ENCODE measurements at regions not wholly inside any gene's neighbourhood (a gene's known extent, or its start where the extent isn't known, plus 50 kb on each side); places are given as distances from the start of the nearest gene placed in this dataset.
A peak's percentile ranks its signal among the peaks of the same experiment; 100 is the strongest.

- no peaks in the 10 kb centered on the region for H3K79me2 ChIP-seq (ENCODE audit: control insufficient read depth, insufficient read depth, low read length)
- H3K4me1 ChIP-seq (ENCODE audit: control insufficient read depth, low read depth, low read length): no peaks in the 10 kb centered on the region
- no peak overlapping the region for H3K9ac ChIP-seq (ENCODE audit: low read length)
- H2AK5ac ChIP-seq (ENCODE audit: low read length): no peak overlapping the region
- no peaks in the 10 kb centered on the region for H3K27me3 ChIP-seq (ENCODE audit: insufficient read depth, low read length, poor library complexity)
- no peak overlapping the region for H3K4ac ChIP-seq (ENCODE audit: low read depth, low read length)
- H2BK5ac ChIP-seq (ENCODE audit: low read length): no peak overlapping the region
- H2BK120ac ChIP-seq (ENCODE audit: low read depth, low read length): no peak overlapping the region
- no peak overlapping the region for H3K23ac ChIP-seq (ENCODE audit: low read length)
- H3K18ac ChIP-seq (ENCODE audit: low read length): no peak overlapping the region
- H3K4me2 ChIP-seq (ENCODE audit: low read length): no peak overlapping the region
- H4K8ac ChIP-seq (ENCODE audit: low read depth, low read length): no peak overlapping the region
- H3K4me3 ChIP-seq (ENCODE audit: low read length): no peak overlapping the region
- no peak overlapping the region for H4K5ac ChIP-seq (ENCODE audit: low read length)
- WGBS (ENCODE audit: extremely low coverage, insufficient coverage, low lambda C conversion rate): no CpG with 5 or more reads among the region's 2 CpGs
- no peaks in the 10 kb centered on the region for H3K79me1 ChIP-seq (ENCODE audit: low read length)
- H3K36me3 ChIP-seq (ENCODE audit: control insufficient read depth, insufficient read depth, low read length): no peaks in the 10 kb centered on the region
- H3K56ac ChIP-seq (ENCODE audit: low read length): no peak overlapping the region
- no peak for DNase-seq
- no peak overlapping the region for H2BK15ac ChIP-seq (replicated peaks; ENCODE audit: low read depth)
- no peak overlapping the region for H3K27ac ChIP-seq (ENCODE audit: low read depth, low read length)
Observed at GRCh38 chr15:72861354-72861910, 77.9 kb upstream of the ADPGK start.

GRCh38 chr15:72859757-72860145, 76.2 kb upstream of the ADPGK start:
- no peak overlapping the region for H4K5ac ChIP-seq (ENCODE audit: low read length)
- no peak overlapping the region for H2BK15ac ChIP-seq (replicated peaks; ENCODE audit: low read depth)
- DNase-seq: no peak
- H4K8ac ChIP-seq (ENCODE audit: low read depth, low read length): no peak overlapping the region
- no peak overlapping the region for H3K23ac ChIP-seq (ENCODE audit: low read length)
- no peaks in the 10 kb centered on the region for H3K27me3 ChIP-seq (ENCODE audit: insufficient read depth, low read length, poor library complexity)
- H3K4me3 ChIP-seq (ENCODE audit: low read length): no peak overlapping the region
- no peak overlapping the region for H3K27ac ChIP-seq (ENCODE audit: low read depth, low read length)
- no peak overlapping the region for H2AK5ac ChIP-seq (ENCODE audit: low read length)
- H2BK120ac ChIP-seq (ENCODE audit: low read depth, low read length): no peak overlapping the region
- no peak overlapping the region for H3K56ac ChIP-seq (ENCODE audit: low read length)
- H2BK5ac ChIP-seq (ENCODE audit: low read length): no peak overlapping the region
- H3K79me1 ChIP-seq (ENCODE audit: low read length): no peaks in the 10 kb centered on the region
- no peaks in the 10 kb centered on the region for H3K36me3 ChIP-seq (ENCODE audit: control insufficient read depth, insufficient read depth, low read length)
- WGBS (ENCODE audit: extremely low coverage, insufficient coverage, low lambda C conversion rate): no CpG with 5 or more reads among the region's 9 CpGs
- H3K79me2 ChIP-seq (ENCODE audit: control insufficient read depth, insufficient read depth, low read length): no peaks in the 10 kb centered on the region
- no peak overlapping the region for H3K18ac ChIP-seq (ENCODE audit: low read length)
- no peak overlapping the region for H3K4ac ChIP-seq (ENCODE audit: low read depth, low read length)
- H3K9ac ChIP-seq (ENCODE audit: low read length): no peak overlapping the region
- no peaks in the 10 kb centered on the region for H3K4me1 ChIP-seq (ENCODE audit: control insufficient read depth, low read depth, low read length)
- H3K4me2 ChIP-seq (ENCODE audit: low read length): no peak overlapping the region

- no peak overlapping the region for H2BK120ac ChIP-seq (ENCODE audit: low read depth, low read length)
- H3K4ac ChIP-seq (ENCODE audit: low read depth, low read length): no peak overlapping the region
- no peak overlapping the region for H2AK5ac ChIP-seq (ENCODE audit: low read length)
- H3K4me3 ChIP-seq (ENCODE audit: low read length): no peak overlapping the region
- no peaks in the 10 kb centered on the region for H3K27me3 ChIP-seq (ENCODE audit: insufficient read depth, low read length, poor library complexity)
- no peak overlapping the region for H4K8ac ChIP-seq (ENCODE audit: low read depth, low read length)
- no peak for DNase-seq
- H3K4me2 ChIP-seq (ENCODE audit: low read length): no peak overlapping the region
- H2BK15ac ChIP-seq (replicated peaks; ENCODE audit: low read depth): no peak overlapping the region
- no peak overlapping the region for H3K9ac ChIP-seq (ENCODE audit: low read length)
- no peak overlapping the region for H4K5ac ChIP-seq (ENCODE audit: low read length)
- no peaks in the 10 kb centered on the region for H3K79me2 ChIP-seq (ENCODE audit: control insufficient read depth, insufficient read depth, low read length)
- no peaks in the 10 kb centered on the region for H3K79me1 ChIP-seq (ENCODE audit: low read length)
- H2BK5ac ChIP-seq (ENCODE audit: low read length): no peak overlapping the region
- no peak overlapping the region for H3K27ac ChIP-seq (ENCODE audit: low read depth, low read length)
- no peak overlapping the region for H3K56ac ChIP-seq (ENCODE audit: low read length)
- no peaks in the 10 kb centered on the region for H3K36me3 ChIP-seq (ENCODE audit: control insufficient read depth, insufficient read depth, low read length)
- no peak overlapping the region for H3K18ac ChIP-seq (ENCODE audit: low read length)
- WGBS (ENCODE audit: extremely low coverage, insufficient coverage, low lambda C conversion rate): no CpG with 5 or more reads among the region's 10 CpGs
- no peak overlapping the region for H3K23ac ChIP-seq (ENCODE audit: low read length)
- H3K4me1 ChIP-seq (ENCODE audit: control insufficient read depth, low read depth, low read length): no peaks in the 10 kb centered on the region
Observed at GRCh38 chr15:72859017-72859756, 75.6 kb upstream of the ADPGK start.

GRCh38 chr15:72858205-72858604, 74.6 kb upstream of the ADPGK start:
- H3K18ac ChIP-seq (ENCODE audit: low read length): no peak overlapping the region
- H3K9ac ChIP-seq (ENCODE audit: low read length): no peak overlapping the region
- H3K4ac ChIP-seq (ENCODE audit: low read depth, low read length): no peak overlapping the region
- H3K27ac ChIP-seq (ENCODE audit: low read depth, low read length): no peak overlapping the region
- no peak overlapping the region for H3K56ac ChIP-seq (ENCODE audit: low read length)
- H4K5ac ChIP-seq (ENCODE audit: low read length): no peak overlapping the region
- no peaks in the 10 kb centered on the region for H3K79me2 ChIP-seq (ENCODE audit: control insufficient read depth, insufficient read depth, low read length)
- H2AK5ac ChIP-seq (ENCODE audit: low read length): no peak overlapping the region
- no peaks in the 10 kb centered on the region for H3K4me1 ChIP-seq (ENCODE audit: control insufficient read depth, low read depth, low read length)
- H3K79me1 ChIP-seq (ENCODE audit: low read length): no peaks in the 10 kb centered on the region
- H2BK15ac ChIP-seq (replicated peaks; ENCODE audit: low read depth): no peak overlapping the region
- H3K36me3 ChIP-seq (ENCODE audit: control insufficient read depth, insufficient read depth, low read length): no peaks in the 10 kb centered on the region
- H3K27me3 ChIP-seq (ENCODE audit: insufficient read depth, low read length, poor library complexity): no peaks in the 10 kb centered on the region
- WGBS (ENCODE audit: extremely low coverage, insufficient coverage, low lambda C conversion rate): no CpG with 5 or more reads among the region's 2 CpGs
- DNase-seq: no peak
- no peak overlapping the region for H4K8ac ChIP-seq (ENCODE audit: low read depth, low read length)
- H3K4me3 ChIP-seq (ENCODE audit: low read length): no peak overlapping the region
- H2BK120ac ChIP-seq (ENCODE audit: low read depth, low read length): no peak overlapping the region
- no peak overlapping the region for H3K4me2 ChIP-seq (ENCODE audit: low read length)
- H3K23ac ChIP-seq (ENCODE audit: low read length): no peak overlapping the region
- no peak overlapping the region for H2BK5ac ChIP-seq (ENCODE audit: low read length)

DNA sequence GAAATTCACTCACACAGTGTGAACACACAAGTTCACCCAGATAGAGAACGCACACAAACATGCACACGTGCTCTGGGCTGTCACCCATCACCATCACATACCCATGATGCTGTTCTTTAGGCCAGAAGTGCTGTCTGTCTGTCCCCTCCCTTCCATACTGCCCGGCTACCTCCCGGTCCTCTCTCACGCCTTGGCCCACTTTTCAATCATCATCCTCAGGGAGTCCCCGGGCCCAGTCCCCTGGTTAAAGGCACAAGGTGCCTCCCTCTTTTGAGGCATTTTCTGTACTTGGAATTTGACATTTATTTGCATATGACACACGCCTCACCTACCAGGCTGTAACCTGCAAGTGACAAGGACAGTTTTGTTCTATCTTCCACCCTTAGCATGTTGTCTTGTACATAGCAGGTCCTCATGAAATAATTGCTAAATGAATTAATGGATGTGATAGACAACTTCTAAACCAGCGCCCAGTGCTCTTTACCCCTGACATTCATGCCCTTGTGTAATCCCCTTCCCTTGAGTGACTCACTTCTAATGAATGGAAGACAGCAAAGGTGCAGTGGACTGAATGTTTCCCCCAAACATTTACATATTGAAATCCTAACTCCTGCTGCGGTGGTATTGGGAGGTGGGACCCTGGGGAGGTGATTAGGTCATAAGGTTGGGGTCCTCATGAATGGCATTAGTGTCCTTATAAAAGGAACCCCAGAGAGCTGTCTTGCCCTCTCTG, 73.9 kb upstream of the ADPGK start:
- no peak overlapping the region for H4K5ac ChIP-seq (ENCODE audit: low read length)
- WGBS (ENCODE audit: extremely low coverage, insufficient coverage, low lambda C conversion rate): no CpG with 5 or more reads among the region's 9 CpGs
- H3K27ac ChIP-seq (ENCODE audit: low read depth, low read length): no peak overlapping the region

More for the DNA sequence above, 73.9 kb upstream of the ADPGK start:
- Histone ChIP-seq H4K8ac (ENCODE audit: low read depth, low read length) (no peak overlapping the region), H3K23ac (ENCODE audit: low read length) (no peak overlapping the region), H3K4me1 (ENCODE audit: control insufficient read depth, low read depth, low read length) (no peaks in the 10 kb centered on the region), H3K79me1 (ENCODE audit: low read length) (no peaks in the 10 kb centered on the region), H3K36me3 (ENCODE audit: control insufficient read depth, insufficient read depth, low read length) (no peaks in the 10 kb centered on the region), H3K4me2 (ENCODE audit: low read length) (no peak overlapping the region), H2AK5ac (ENCODE audit: low read length) (no peak overlapping the region), H3K18ac (ENCODE audit: low read length) (no peak overlapping the region), H3K56ac (ENCODE audit: low read length) (no peak overlapping the region), H3K27me3 (ENCODE audit: insufficient read depth, low read length, poor library complexity) (no peaks in the 10 kb centered on the region), H2BK120ac (ENCODE audit: low read depth, low read length) (no peak overlapping the region), H3K79me2 (ENCODE audit: control insufficient read depth, insufficient read depth, low read length) (no peaks in the 10 kb centered on the region), H3K4me3 (ENCODE audit: low read length) (no peak overlapping the region), H3K9ac (ENCODE audit: low read length) (no peak overlapping the region), H3K4ac (ENCODE audit: low read depth, low read length) (no peak overlapping the region), H2BK15ac (replicated peaks; ENCODE audit: low read depth) (no peak overlapping the region), H2BK5ac (ENCODE audit: low read length) (no peak overlapping the region)
- DNase-seq: peak; percentile 51
